Endothelial cell of umbilical vein (primary cell): ENCODE measurements at regions not wholly inside any gene's neighbourhood (a gene's known extent, or its start where the extent isn't known, plus 50 kb on each side); places are given as distances from the start of the nearest gene placed in this dataset.

Source experiments
- BruUV-seq: library from RNA; stranded (reverse); fragments of 400-500 nt; replicated peaks from 2 replicates; lab custom pipeline; 2021; lab: Mats Ljungman, UMichigan
- CTCF ChIA-PET: fragments of 300-600, 350-600 bp; sonication (Branson Sonifier 250); formaldehyde crosslinking; loops from one replicate; lab custom pipeline; 2021; ENCODE audit warnings: antibody characterized with exemption, inconsistent platforms; lab: Charles Lee
- POLR2A ChIA-PET: fragments of 300-600, 350-600 bp; sonication (Branson Sonifier 250); formaldehyde crosslinking; loops from one replicate; lab custom pipeline; 2021; ENCODE audit warnings: antibody characterized with exemption, inconsistent platforms; lab: Charles Lee
- DNase-seq: peaks from one replicate; pipeline ENCODE4 v3.0.0-alpha.2; 2011; ENCODE audit warnings: low read depth, low spot score
- FAIRE-seq: peaks from 2 replicates; lab custom pipeline; 2011; peaks lifted over from hg19 to GRCh38; lab: Jason Lieb, UNC
- H2AFZ ChIP-seq: 2 replicates; pipeline ENCODE4 v1.6.0; 2012; ENCODE audit warnings: low read depth, low read length, control low read depth, inconsistent platforms
- H3K27ac ChIP-seq: 2 replicates; pipeline ENCODE4 v1.5.1; 2011; ENCODE audit warnings: low read depth, mild to moderate bottlenecking, control low read depth, low read length, moderate library complexity; ENCODE audit not compliant: insufficient read depth
- H3K27me3 ChIP-seq, 2 experiments: 2 replicates each; pipeline versions ENCODE4 v1.6.0 to v1.6.1; 2011; ENCODE audit warnings: low read length in 2 of 2, mixed read lengths in 1 of 2; ENCODE audit not compliant: control insufficient read depth in 2 of 2, insufficient read depth in 2 of 2
- H3K36me3 ChIP-seq, 2 experiments: 2 replicates in 1 of 2; 3 replicates in 1 of 2; pipeline ENCODE4 v1.5.1; 2011; ENCODE audit warnings: low read length in 2 of 2, mild to moderate bottlenecking in 1 of 2, moderate library complexity in 1 of 2; ENCODE audit not compliant: control insufficient read depth in 2 of 2, insufficient read depth in 2 of 2; ENCODE audit errors: extremely low read depth in 1 of 2
- H3K4me1 ChIP-seq: 3 replicates; pipeline ENCODE4 v1.5.1; 2011; ENCODE audit warnings: mild to moderate bottlenecking, low read length; ENCODE audit not compliant: control insufficient read depth, insufficient read depth; ENCODE audit errors: extremely low read depth
- H3K4me2 ChIP-seq: 2 replicates; pipeline ENCODE4 v1.6.1; 2011; ENCODE audit warnings: low read length, control low read depth, mixed read lengths; ENCODE audit not compliant: insufficient read depth
- H3K4me3 ChIP-seq, 3 experiments: fragments of 200-600 bp in 1 of 3; sonication (generic), shearing (Covaris generic) in 1 of 3; replicated peaks in 1 of 3; 2 replicates each; pipeline ENCODE4 v1.5.1; 2011 to 2016; ENCODE audit warnings: control low read depth in 3 of 3, low read length in 3 of 3, mild to moderate bottlenecking in 2 of 3, inconsistent platforms in 1 of 3, low read depth in 1 of 3, moderate library complexity in 1 of 3; ENCODE audit not compliant: insufficient read depth in 1 of 3
- H3K79me2 ChIP-seq: 2 replicates; pipeline ENCODE4 v1.6.0; 2012; ENCODE audit warnings: low read length, inconsistent platforms; ENCODE audit not compliant: control insufficient read depth, insufficient read depth
- H3K9ac ChIP-seq: replicated peaks from 2 replicates; pipeline ENCODE3; 2011; ENCODE audit warnings: low read length, control low read depth; ENCODE audit not compliant: insufficient read depth; ENCODE audit errors: extremely low read depth
- H3K9me1 ChIP-seq: replicated peaks from 3 replicates; pipeline ENCODE4 v1.6.0; 2011; ENCODE audit warnings: mild to moderate bottlenecking, low read length; ENCODE audit not compliant: control insufficient read depth, insufficient read depth; ENCODE audit errors: extremely low read depth
- H3K9me3 ChIP-seq: replicated peaks from 2 replicates; pipeline ENCODE4 v1.5.1; 2012; ENCODE audit warnings: low read length, inconsistent platforms; ENCODE audit not compliant: control insufficient read depth, insufficient read depth
- H4K20me1 ChIP-seq: replicated peaks from 2 replicates; pipeline ENCODE3; 2011; ENCODE audit warnings: mild to moderate bottlenecking, low read length; ENCODE audit not compliant: control insufficient read depth, insufficient read depth; ENCODE audit errors: extremely low read depth
- CTCF ChIP-seq, 2 donors: IDR thresholded peaks; 1 replicate in 1 of 2; 2 replicates in 1 of 2; pipeline ENCODE4 v1.5.1; 2011; ENCODE audit warnings: low read length in 2 of 2, mild to moderate bottlenecking in 2 of 2, moderate library complexity in 2 of 2, control low read depth in 1 of 2, inconsistent platforms in 1 of 2, low read depth in 1 of 2; ENCODE audit not compliant: insufficient read depth in 1 of 2; ENCODE audit errors: extremely low read depth in 1 of 2
- EZH2 ChIP-seq: IDR thresholded peaks from 2 replicates; pipeline ENCODE4 v1.6.1; 2012; ENCODE audit warnings: borderline replicate concordance, low read depth, mild to moderate bottlenecking, moderate library complexity, low read length, inconsistent platforms; ENCODE audit not compliant: severe bottlenecking
- FOS ChIP-seq: IDR thresholded peaks from 2 replicates; pipeline ENCODE4 v1.6.1; 2011; ENCODE audit warnings: mild to moderate bottlenecking, low read length, moderate library complexity, borderline replicate concordance; ENCODE audit not compliant: insufficient read depth
- GATA2 ChIP-seq: IDR thresholded peaks from 2 replicates; pipeline ENCODE4 v1.7.0; 2011; ENCODE audit warnings: low read depth, mild to moderate bottlenecking, moderate library complexity, mixed read lengths, low read length; ENCODE audit not compliant: insufficient read length, insufficient read depth
- JUN ChIP-seq: IDR thresholded peaks from 2 replicates; pipeline ENCODE4 v1.6.1; 2011; ENCODE audit warnings: borderline replicate concordance, low read depth; ENCODE audit not compliant: insufficient read length, insufficient read depth
- MAX ChIP-seq: IDR thresholded peaks from 2 replicates; pipeline ENCODE4 v1.6.1; 2011; ENCODE audit not compliant: insufficient read depth, insufficient read length
- MYC ChIP-seq: IDR thresholded peaks from one replicate; pipeline ENCODE4 v1.6.1; 2011; ENCODE audit warnings: mild to moderate bottlenecking, low read depth, low read length
- POLR2A ChIP-seq: IDR thresholded peaks from 2 replicates; pipeline ENCODE4 v1.6.1; 2012; ENCODE audit warnings: low read depth, mild to moderate bottlenecking, control low read depth, low read length
- POLR2AphosphoS5 ChIP-seq: IDR thresholded peaks from 2 replicates; pipeline ENCODE4 v1.6.1; 2012; ENCODE audit warnings: low read depth, mild to moderate bottlenecking, control low read depth, low read length, moderate library complexity; ENCODE audit not compliant: insufficient read depth
- dilution Hi-C: fragments of 300-500 bp; cut with MboI; formaldehyde crosslinking; loops from one replicate; pipeline ENCODE4 v1.15.0; 2019; ENCODE audit warnings: low sequenced_read_pairs; ENCODE audit not compliant: extremely low pct_ligation_motif_present
- intact Hi-C: fragments of 100-400 bp; cut with micrococcal nuclease; formaldehyde crosslinking; loops from one replicate; pipeline ENCODE4 v1.10.0; 2022

GRCh38 chr18:71673954-71674353 is 870.2 kb downstream of the CBLN2 start:
- no peaks in the 10 kb centered on the region for H3K9me1 ChIP-seq
- H4K20me1 ChIP-seq = no peaks in the 10 kb centered on the region
- intact Hi-C loops = no loop called here
- no peak overlapping the region for H3K4me2 ChIP-seq
- H3K4me3 ChIP-seq = no peak overlapping the region
- no peaks in the 10 kb centered on the region for H3K4me1 ChIP-seq
- dilution Hi-C loops = no loop called here
- BruUV-seq = no TSS peak
- no peaks in the 10 kb centered on the region for H3K27me3 ChIP-seq
- H3K36me3 ChIP-seq = no peaks in the 10 kb centered on the region
- no peak overlapping the region for H3K9ac ChIP-seq
- H3K27ac ChIP-seq = no peak overlapping the region
- ChIA-PET POLR2A (no interaction called here), CTCF (no interaction called here)
- no peaks in the 10 kb centered on the region for H3K79me2 ChIP-seq
- DNase-seq (no peak), FAIRE-seq (no peak)
- H3K9me3 ChIP-seq = no peaks in the 10 kb centered on the region
- TF ChIP-seq MAX (no peak), POLR2AphosphoS5 (no peak), JUN (no peak), EZH2 (no peak), GATA2 (no peak), FOS (no peak), MYC (no peak), POLR2A (no peak), CTCF (IDR thresholded peaks at IDR 0.05; ENCODE audit: extremely low read depth in 1 of 2, insufficient read depth in 1 of 2, low read depth in 1 of 2, low read length in 2 of 2) (no peak)
- H2AFZ ChIP-seq = no peak overlapping the region
